Peyer's patch (tissue), 4 donors: ENCODE measurements at regions not wholly inside any gene's neighbourhood (a gene's known extent, or its start where the extent isn't known, plus 50 kb on each side); places are given as distances from the start of the nearest gene placed in this dataset.
A peak's percentile ranks its signal among the peaks of the same experiment; 100 is the strongest.

Source experiments
- DNase-seq, 3 donors: peaks; one replicate each; pipeline ENCODE4 v3.0.0-alpha.2; 2017 to 2019
- H3K27ac ChIP-seq, 4 donors: fragments of 200-600 bp; sonication (generic); one replicate each; pipeline ENCODE4 v1.5.1; 2016 to 2019
- H3K27me3 ChIP-seq, 2 donors: fragments of 200-600 bp; sonication (generic); one replicate each; pipeline ENCODE4 v1.5.1; 2019
- H3K36me3 ChIP-seq, 3 donors: fragments of 200-600 bp; sonication (generic); one replicate each; pipeline ENCODE4 v1.5.1; 2016 to 2019
- H3K4me1 ChIP-seq, 4 donors: fragments of 200-600 bp; sonication (generic); one replicate each; pipeline ENCODE4 v1.5.1; 2016 to 2019
- H3K4me3 ChIP-seq, 4 donors: fragments of 200-600 bp; sonication (generic); 1 replicate in 3 of 4; 2 replicates in 1 of 4; pipeline ENCODE4 v1.5.1; 2016 to 2019; ENCODE audit warnings: mild to moderate bottlenecking in 1 of 4
- H3K9me3 ChIP-seq, 4 donors: fragments of 200-600 bp; sonication (generic); one replicate each; pipeline ENCODE4 v1.5.1; 2016 to 2019; ENCODE audit warnings: mild to moderate bottlenecking in 1 of 4
- POLR2A ChIP-seq, 2 donors: fragments of 450-650 bp; IDR thresholded peaks; one replicate each; pipeline ENCODE4 v1.5.1; 2017; ENCODE audit warnings: antibody characterized with exemption in 2 of 2, mild to moderate bottlenecking in 2 of 2, moderate library complexity in 2 of 2
- TF ChIP-seq, protein P1 (sequence below), 6 experiments: fragments of 450-650 bp in 4 of 6; fragments of 200-600 bp in 2 of 6; sonication (generic) in 1 of 6; IDR thresholded peaks; one replicate each; pipeline ENCODE4 v1.5.1; 2017 to 2019; ENCODE audit warnings: antibody characterized with exemption in 6 of 6, mild to moderate bottlenecking in 3 of 6, moderate library complexity in 1 of 6

DNA sequence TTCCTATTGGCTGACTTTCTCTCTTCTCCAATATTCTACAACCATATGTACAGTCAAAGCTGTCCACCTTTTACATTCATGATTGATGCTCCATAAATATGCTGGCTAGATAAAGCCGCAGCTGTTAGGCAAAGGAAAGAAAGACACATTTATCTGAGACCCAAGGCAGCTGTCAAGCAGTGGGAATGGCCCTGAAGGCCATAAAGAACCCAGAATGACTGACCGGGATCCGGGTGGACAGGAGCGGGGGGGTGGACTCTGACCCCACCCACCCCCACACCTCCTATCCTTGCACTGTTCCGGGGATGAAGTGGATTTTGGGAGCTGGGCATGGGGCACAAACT is 116.4 kb downstream of the RTP5 start:
- Histone ChIP-seq H3K4me3 (no peak overlapping the region), H3K27ac (no peak overlapping the region), H3K9me3 (no peaks in the 10 kb centered on the region), H3K4me1 (no peaks in the 10 kb centered on the region), H3K27me3 (no peaks in the 10 kb centered on the region), H3K36me3 (no peaks in the 10 kb centered on the region)
- no peak for TF ChIP-seq POLR2A (IDR thresholded peaks at IDR 0.05)
- TF ChIP-seq, protein P1, sequence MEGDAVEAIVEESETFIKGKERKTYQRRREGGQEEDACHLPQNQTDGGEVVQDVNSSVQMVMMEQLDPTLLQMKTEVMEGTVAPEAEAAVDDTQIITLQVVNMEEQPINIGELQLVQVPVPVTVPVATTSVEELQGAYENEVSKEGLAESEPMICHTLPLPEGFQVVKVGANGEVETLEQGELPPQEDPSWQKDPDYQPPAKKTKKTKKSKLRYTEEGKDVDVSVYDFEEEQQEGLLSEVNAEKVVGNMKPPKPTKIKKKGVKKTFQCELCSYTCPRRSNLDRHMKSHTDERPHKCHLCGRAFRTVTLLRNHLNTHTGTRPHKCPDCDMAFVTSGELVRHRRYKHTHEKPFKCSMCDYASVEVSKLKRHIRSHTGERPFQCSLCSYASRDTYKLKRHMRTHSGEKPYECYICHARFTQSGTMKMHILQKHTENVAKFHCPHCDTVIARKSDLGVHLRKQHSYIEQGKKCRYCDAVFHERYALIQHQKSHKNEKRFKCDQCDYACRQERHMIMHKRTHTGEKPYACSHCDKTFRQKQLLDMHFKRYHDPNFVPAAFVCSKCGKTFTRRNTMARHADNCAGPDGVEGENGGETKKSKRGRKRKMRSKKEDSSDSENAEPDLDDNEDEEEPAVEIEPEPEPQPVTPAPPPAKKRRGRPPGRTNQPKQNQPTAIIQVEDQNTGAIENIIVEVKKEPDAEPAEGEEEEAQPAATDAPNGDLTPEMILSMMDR (IDR thresholded peaks at IDR 0.05) = no peak
- DNase-seq = peak in 2 of 3 donors; percentile 6 to 15

DNA sequence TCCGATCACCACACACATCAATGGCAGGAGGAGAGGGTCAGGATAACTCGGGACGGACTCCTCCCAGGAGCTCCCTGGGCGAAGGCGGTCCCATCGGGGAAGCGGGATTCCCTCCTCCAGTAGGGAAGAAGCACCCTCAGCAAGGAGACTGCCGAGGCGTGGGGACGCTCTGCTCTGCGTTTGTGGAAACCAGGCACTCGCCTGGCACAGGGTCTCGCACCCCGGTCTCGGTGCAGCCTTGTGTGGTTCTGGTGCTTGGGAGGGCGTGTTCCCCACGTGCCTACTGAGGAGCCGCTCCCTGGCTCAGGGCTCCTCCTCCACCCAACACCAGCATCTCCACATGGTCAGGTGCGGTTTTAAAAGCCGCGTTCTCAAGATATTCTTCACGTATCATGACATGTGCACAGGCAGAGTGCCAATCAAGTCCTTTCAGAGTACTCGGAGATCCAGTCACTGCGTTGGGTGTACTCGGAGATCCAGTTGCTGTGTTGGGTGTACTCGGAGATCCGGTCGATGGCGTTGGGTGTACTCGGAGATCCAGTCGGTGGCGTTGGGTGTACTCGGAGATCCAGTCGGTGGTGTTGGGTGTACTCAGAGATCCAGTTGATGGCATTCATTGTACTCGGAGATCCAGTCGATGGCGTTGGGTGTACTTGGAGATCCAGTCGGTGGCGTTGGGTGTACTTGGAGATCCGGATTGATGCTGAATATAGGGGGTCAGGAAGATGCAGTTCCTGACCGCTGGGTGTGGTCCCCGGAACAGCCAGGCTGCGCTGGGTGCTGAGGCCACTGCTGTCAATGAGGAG is 117.5 kb downstream of the RTP5 start:
- H3K27me3 ChIP-seq = no peaks in the 10 kb centered on the region
- no peaks in the 10 kb centered on the region for H3K9me3 ChIP-seq
- TF ChIP-seq, protein P1 (IDR thresholded peaks at IDR 0.05) = no peak
- TF ChIP-seq POLR2A (IDR thresholded peaks at IDR 0.05) = no peak
- H3K4me3 ChIP-seq = no peak overlapping the region
- H3K36me3 ChIP-seq = no peaks in the 10 kb centered on the region
- H3K4me1 ChIP-seq = no peaks in the 10 kb centered on the region
- peak in 2 of 3 donors; percentile 13 to 49 for DNase-seq
- no peak overlapping the region for H3K27ac ChIP-seq

DNA sequence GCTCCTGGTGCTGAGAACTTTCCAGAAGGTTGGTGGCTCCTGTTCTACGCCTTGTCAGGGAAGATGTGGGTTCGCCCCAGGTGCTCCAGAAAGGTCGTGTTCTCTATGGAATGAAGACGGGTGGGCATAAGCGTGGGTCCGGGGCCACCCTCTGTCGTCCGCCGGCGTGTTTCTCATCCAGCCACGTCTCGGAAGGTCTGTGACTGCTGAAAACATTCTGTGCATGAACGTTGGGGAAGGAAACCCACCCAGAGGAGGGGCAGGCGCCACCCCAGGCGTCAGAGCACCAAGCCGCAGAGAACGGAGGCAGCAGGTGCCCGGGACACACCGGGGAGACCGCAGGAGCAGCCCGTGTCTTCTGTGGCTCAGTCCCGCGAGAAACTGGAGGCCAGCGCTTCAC is 118.2 kb downstream of the RTP5 start:
- Histone ChIP-seq H3K27me3 (no peaks in the 10 kb centered on the region), H3K27ac (no peak overlapping the region), H3K9me3 (no peaks in the 10 kb centered on the region), H3K4me3 (no peak overlapping the region), H3K4me1 (no peaks in the 10 kb centered on the region), H3K36me3 (no peaks in the 10 kb centered on the region)
- peak in 1 of 3 donors; percentile 19 for DNase-seq
- TF ChIP-seq POLR2A (IDR thresholded peaks at IDR 0.05) = no peak
- TF ChIP-seq, protein P1 (IDR thresholded peaks at IDR 0.05) = no peak

DNA sequence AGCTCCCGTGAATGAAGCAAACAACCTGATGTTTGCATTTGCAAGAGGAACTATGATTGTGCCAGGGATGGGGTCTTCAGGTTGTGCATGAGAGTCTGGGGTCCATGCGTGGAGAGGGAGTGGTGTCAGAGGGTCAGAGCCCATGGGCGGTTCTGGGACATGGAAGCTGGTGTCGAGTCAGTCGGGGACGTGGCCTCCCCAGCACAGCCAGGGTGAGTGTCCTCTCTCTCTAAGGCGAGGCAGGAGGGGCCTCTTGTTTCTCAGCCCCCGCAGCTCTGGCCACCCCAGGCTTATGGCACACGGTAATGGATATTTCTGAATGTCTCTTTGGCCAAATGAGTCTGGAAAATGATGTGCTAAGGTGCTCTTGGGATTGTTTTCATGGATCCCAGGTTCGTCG is 118.6 kb downstream of the RTP5 start:
- Histone ChIP-seq H3K4me1 (no peaks in the 10 kb centered on the region), H3K36me3 (no peaks in the 10 kb centered on the region), H3K9me3 (no peaks in the 10 kb centered on the region), H3K4me3 (no peak overlapping the region), H3K27me3 (no peaks in the 10 kb centered on the region), H3K27ac (no peak overlapping the region)
- DNase-seq = peak in 2 of 3 donors; percentile 15 to 19
- no peak for TF ChIP-seq POLR2A (IDR thresholded peaks at IDR 0.05)
- TF ChIP-seq, protein P1 (IDR thresholded peaks at IDR 0.05) = no peak

DNA sequence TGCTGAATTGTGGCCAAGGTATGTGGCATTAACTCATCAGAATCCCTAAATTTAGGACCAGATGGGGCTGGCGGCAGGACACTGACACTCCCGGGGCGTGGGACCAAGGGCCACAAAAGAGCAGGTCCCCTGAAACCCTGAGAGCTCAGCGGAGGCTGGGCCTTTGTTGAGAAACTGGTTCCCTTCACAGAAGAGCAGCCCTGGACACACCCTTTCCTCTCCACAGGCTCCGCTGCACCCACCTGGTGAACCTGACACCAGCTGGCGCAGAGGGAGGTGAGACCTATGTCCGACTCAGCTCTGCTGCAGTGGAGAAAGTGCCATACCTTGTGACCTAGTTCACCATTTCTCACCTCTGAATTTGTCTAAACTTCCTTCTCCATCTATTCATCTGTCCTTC is 119.5 kb downstream of the RTP5 start:
- Histone ChIP-seq H3K36me3 (no peaks in the 10 kb centered on the region), H3K4me1 (no peaks in the 10 kb centered on the region), H3K27ac (no peak overlapping the region), H3K9me3 (no peaks in the 10 kb centered on the region), H3K27me3 (no peaks in the 10 kb centered on the region), H3K4me3 (no peak overlapping the region)
- TF ChIP-seq, protein P1 (IDR thresholded peaks at IDR 0.05) = no peak
- peak; percentile 18 to 52 (median 23) for DNase-seq
